Endothelial cell of umbilical vein (primary cell): ENCODE measurements at regions not wholly inside any gene's neighbourhood (a gene's known extent, or its start where the extent isn't known, plus 50 kb on each side); places are given as distances from the start of the nearest gene placed in this dataset.

Experiments
- BruUV-seq: library from RNA; stranded (reverse); fragments of 400-500 nt; replicated peaks from 2 replicates; lab custom pipeline; 2021; lab: Mats Ljungman, UMichigan
- CTCF ChIA-PET: fragments of 300-600, 350-600 bp; sonication (Branson Sonifier 250); formaldehyde crosslinking; loops from one replicate; lab custom pipeline; 2021; ENCODE audit warnings: antibody characterized with exemption, inconsistent platforms; lab: Charles Lee
- POLR2A ChIA-PET: fragments of 300-600, 350-600 bp; sonication (Branson Sonifier 250); formaldehyde crosslinking; loops from one replicate; lab custom pipeline; 2021; ENCODE audit warnings: antibody characterized with exemption, inconsistent platforms; lab: Charles Lee
- DNase-seq: peaks from one replicate; pipeline ENCODE4 v3.0.0-alpha.2; 2011; ENCODE audit warnings: low read depth, low spot score
- FAIRE-seq: peaks from 2 replicates; lab custom pipeline; 2011; peaks lifted over from hg19 to GRCh38; lab: Jason Lieb, UNC
- H2AFZ ChIP-seq: 2 replicates; pipeline ENCODE4 v1.6.0; 2012; ENCODE audit warnings: low read depth, low read length, control low read depth, inconsistent platforms
- H3K27ac ChIP-seq: 2 replicates; pipeline ENCODE4 v1.5.1; 2011; ENCODE audit warnings: low read depth, mild to moderate bottlenecking, control low read depth, low read length, moderate library complexity; ENCODE audit not compliant: insufficient read depth
- H3K27me3 ChIP-seq, 2 experiments: 2 replicates each; pipeline versions ENCODE4 v1.6.0 to v1.6.1; 2011; ENCODE audit warnings: low read length in 2 of 2, mixed read lengths in 1 of 2; ENCODE audit not compliant: control insufficient read depth in 2 of 2, insufficient read depth in 2 of 2
- H3K36me3 ChIP-seq, 2 experiments: 2 replicates in 1 of 2; 3 replicates in 1 of 2; pipeline ENCODE4 v1.5.1; 2011; ENCODE audit warnings: low read length in 2 of 2, mild to moderate bottlenecking in 1 of 2, moderate library complexity in 1 of 2; ENCODE audit not compliant: control insufficient read depth in 2 of 2, insufficient read depth in 2 of 2; ENCODE audit errors: extremely low read depth in 1 of 2
- H3K4me1 ChIP-seq: 3 replicates; pipeline ENCODE4 v1.5.1; 2011; ENCODE audit warnings: mild to moderate bottlenecking, low read length; ENCODE audit not compliant: control insufficient read depth, insufficient read depth; ENCODE audit errors: extremely low read depth
- H3K4me2 ChIP-seq: 2 replicates; pipeline ENCODE4 v1.6.1; 2011; ENCODE audit warnings: low read length, control low read depth, mixed read lengths; ENCODE audit not compliant: insufficient read depth
- H3K4me3 ChIP-seq, 3 experiments: fragments of 200-600 bp in 1 of 3; sonication (generic), shearing (Covaris generic) in 1 of 3; replicated peaks in 1 of 3; 2 replicates each; pipeline ENCODE4 v1.5.1; 2011 to 2016; ENCODE audit warnings: control low read depth in 3 of 3, low read length in 3 of 3, mild to moderate bottlenecking in 2 of 3, inconsistent platforms in 1 of 3, low read depth in 1 of 3, moderate library complexity in 1 of 3; ENCODE audit not compliant: insufficient read depth in 1 of 3
- H3K79me2 ChIP-seq: 2 replicates; pipeline ENCODE4 v1.6.0; 2012; ENCODE audit warnings: low read length, inconsistent platforms; ENCODE audit not compliant: control insufficient read depth, insufficient read depth
- H3K9ac ChIP-seq: replicated peaks from 2 replicates; pipeline ENCODE3; 2011; ENCODE audit warnings: low read length, control low read depth; ENCODE audit not compliant: insufficient read depth; ENCODE audit errors: extremely low read depth
- H3K9me1 ChIP-seq: replicated peaks from 3 replicates; pipeline ENCODE4 v1.6.0; 2011; ENCODE audit warnings: mild to moderate bottlenecking, low read length; ENCODE audit not compliant: control insufficient read depth, insufficient read depth; ENCODE audit errors: extremely low read depth
- H3K9me3 ChIP-seq: replicated peaks from 2 replicates; pipeline ENCODE4 v1.5.1; 2012; ENCODE audit warnings: low read length, inconsistent platforms; ENCODE audit not compliant: control insufficient read depth, insufficient read depth
- H4K20me1 ChIP-seq: replicated peaks from 2 replicates; pipeline ENCODE3; 2011; ENCODE audit warnings: mild to moderate bottlenecking, low read length; ENCODE audit not compliant: control insufficient read depth, insufficient read depth; ENCODE audit errors: extremely low read depth
- CTCF ChIP-seq, 2 donors: IDR thresholded peaks; 1 replicate in 1 of 2; 2 replicates in 1 of 2; pipeline ENCODE4 v1.5.1; 2011; ENCODE audit warnings: low read length in 2 of 2, mild to moderate bottlenecking in 2 of 2, moderate library complexity in 2 of 2, control low read depth in 1 of 2, inconsistent platforms in 1 of 2, low read depth in 1 of 2; ENCODE audit not compliant: insufficient read depth in 1 of 2; ENCODE audit errors: extremely low read depth in 1 of 2
- EZH2 ChIP-seq: IDR thresholded peaks from 2 replicates; pipeline ENCODE4 v1.6.1; 2012; ENCODE audit warnings: borderline replicate concordance, low read depth, mild to moderate bottlenecking, moderate library complexity, low read length, inconsistent platforms; ENCODE audit not compliant: severe bottlenecking
- FOS ChIP-seq: IDR thresholded peaks from 2 replicates; pipeline ENCODE4 v1.6.1; 2011; ENCODE audit warnings: mild to moderate bottlenecking, low read length, moderate library complexity, borderline replicate concordance; ENCODE audit not compliant: insufficient read depth
- GATA2 ChIP-seq: IDR thresholded peaks from 2 replicates; pipeline ENCODE4 v1.7.0; 2011; ENCODE audit warnings: low read depth, mild to moderate bottlenecking, moderate library complexity, mixed read lengths, low read length; ENCODE audit not compliant: insufficient read length, insufficient read depth
- JUN ChIP-seq: IDR thresholded peaks from 2 replicates; pipeline ENCODE4 v1.6.1; 2011; ENCODE audit warnings: borderline replicate concordance, low read depth; ENCODE audit not compliant: insufficient read length, insufficient read depth
- MAX ChIP-seq: IDR thresholded peaks from 2 replicates; pipeline ENCODE4 v1.6.1; 2011; ENCODE audit not compliant: insufficient read depth, insufficient read length
- MYC ChIP-seq: IDR thresholded peaks from one replicate; pipeline ENCODE4 v1.6.1; 2011; ENCODE audit warnings: mild to moderate bottlenecking, low read depth, low read length
- POLR2A ChIP-seq: IDR thresholded peaks from 2 replicates; pipeline ENCODE4 v1.6.1; 2012; ENCODE audit warnings: low read depth, mild to moderate bottlenecking, control low read depth, low read length
- POLR2AphosphoS5 ChIP-seq: IDR thresholded peaks from 2 replicates; pipeline ENCODE4 v1.6.1; 2012; ENCODE audit warnings: low read depth, mild to moderate bottlenecking, control low read depth, low read length, moderate library complexity; ENCODE audit not compliant: insufficient read depth
- dilution Hi-C: fragments of 300-500 bp; cut with MboI; formaldehyde crosslinking; loops from one replicate; pipeline ENCODE4 v1.15.0; 2019; ENCODE audit warnings: low sequenced_read_pairs; ENCODE audit not compliant: extremely low pct_ligation_motif_present
- intact Hi-C: fragments of 100-400 bp; cut with micrococcal nuclease; formaldehyde crosslinking; loops from one replicate; pipeline ENCODE4 v1.10.0; 2022

GRCh38 chr10:121288864-121289661 lies 309.2 kb downstream of the FGFR2 start:
- TF ChIP-seq CTCF (IDR thresholded peaks at IDR 0.05; ENCODE audit: extremely low read depth in 1 of 2, insufficient read depth in 1 of 2, low read depth in 1 of 2, low read length in 2 of 2): no peak
- TF ChIP-seq MYC: no peak
- Histone ChIP-seq H3K4me1 (no peaks in the 10 kb centered on the region), H2AFZ (no peak overlapping the region), H4K20me1 (no peaks in the 10 kb centered on the region), H3K9me1 (no peaks in the 10 kb centered on the region), H3K9ac (no peak overlapping the region), H3K36me3 (no peaks in the 10 kb centered on the region), H3K27me3 (no peaks in the 10 kb centered on the region), H3K4me2 (no peak overlapping the region), H3K27ac (no peak overlapping the region), H3K79me2 (no peaks in the 10 kb centered on the region), H3K4me3 (no peak overlapping the region), H3K9me3 (no peaks in the 10 kb centered on the region)
- BruUV-seq: no TSS peak
- dilution Hi-C loops: no loop called here
- FAIRE-seq (no peak), DNase-seq (no peak)
- intact Hi-C loops: no loop called here
- ChIA-PET POLR2A (no interaction called here), CTCF (no interaction called here)

- H2AFZ ChIP-seq: no peak overlapping the region
- no peaks in the 10 kb centered on the region for H3K4me1 ChIP-seq
- no peaks in the 10 kb centered on the region for H3K36me3 ChIP-seq
- dilution Hi-C loops: no loop called here
- H3K9me1 ChIP-seq: no peaks in the 10 kb centered on the region
- H3K27me3 ChIP-seq: no peaks in the 10 kb centered on the region
- TF ChIP-seq EZH2 (no peak), CTCF (IDR thresholded peaks at IDR 0.05; ENCODE audit: extremely low read depth in 1 of 2, insufficient read depth in 1 of 2, low read depth in 1 of 2, low read length in 2 of 2) (no peak), POLR2AphosphoS5 (no peak), FOS (no peak), GATA2 (no peak), MYC (no peak), MAX (no peak), JUN (no peak), POLR2A (no peak)
- H3K27ac ChIP-seq: no peak overlapping the region
- H4K20me1 ChIP-seq: no peaks in the 10 kb centered on the region
- no peak overlapping the region for H3K4me2 ChIP-seq
- no peak overlapping the region for H3K9ac ChIP-seq
- H3K4me3 ChIP-seq: no peak overlapping the region
- POLR2A ChIA-PET: no interaction called here
- no peak for FAIRE-seq
- DNase-seq: no peak
- H3K9me3 ChIP-seq: no peaks in the 10 kb centered on the region
- CTCF ChIA-PET: no interaction called here
- BruUV-seq: no TSS peak
- intact Hi-C loops: no loop called here
- no peaks in the 10 kb centered on the region for H3K79me2 ChIP-seq
Measured at GRCh38 chr10:121289800-121290199, 308.4 kb downstream of the FGFR2 start.
